ENCODE measurements at regions not wholly inside any gene's neighbourhood (a gene's known extent, or its start where the extent isn't known, plus 50 kb on each side); places are given as distances from the start of the nearest gene placed in this dataset.
A peak's percentile ranks its signal among the peaks of the same experiment; 100 is the strongest.

DNA sequence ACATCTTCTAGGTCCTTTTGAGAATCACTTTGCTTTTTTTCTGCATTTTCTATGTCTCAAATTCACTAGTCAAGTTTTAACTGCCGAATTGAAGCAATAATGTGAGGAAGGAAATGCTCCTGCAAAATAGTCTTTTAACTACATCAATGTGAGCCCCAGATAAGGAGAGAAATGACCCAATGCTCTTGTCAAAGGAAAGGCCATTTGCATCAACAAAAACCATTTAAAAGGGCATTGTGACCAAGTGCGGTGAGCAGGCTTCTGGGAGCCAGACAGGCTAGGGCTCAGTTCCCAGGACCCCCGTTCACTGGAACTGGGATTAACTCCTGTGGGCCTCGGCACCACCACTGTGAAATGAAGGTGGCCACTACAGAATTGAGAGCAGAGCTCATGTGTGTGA, 127.9 kb upstream of the EEPD1 start:
- no peaks in the 10 kb centered on the region for H3K27me3 ChIP-seq
- no peak for DNase-seq
- H3K36me3 ChIP-seq: no peaks in the 10 kb centered on the region
- H3K4me3 ChIP-seq: no peak overlapping the region
- intact Hi-C loops (cut with DNase I): no loop called here
- no peaks in the 10 kb centered on the region for H3K9me3 ChIP-seq
- no peaks in the 10 kb centered on the region for H3K4me1 ChIP-seq
- WGBS (ENCODE audit: insufficient coverage, low coverage, low lambda C conversion rate, missing lambda C conversion rate): 49% methylated on average over 4 of the region's 4 CpGs
- no peak overlapping the region for H3K27ac ChIP-seq
- no peak for TF ChIP-seq POLR2A (IDR thresholded peaks at IDR 0.05)
- ATAC-seq: no peak

DNA sequence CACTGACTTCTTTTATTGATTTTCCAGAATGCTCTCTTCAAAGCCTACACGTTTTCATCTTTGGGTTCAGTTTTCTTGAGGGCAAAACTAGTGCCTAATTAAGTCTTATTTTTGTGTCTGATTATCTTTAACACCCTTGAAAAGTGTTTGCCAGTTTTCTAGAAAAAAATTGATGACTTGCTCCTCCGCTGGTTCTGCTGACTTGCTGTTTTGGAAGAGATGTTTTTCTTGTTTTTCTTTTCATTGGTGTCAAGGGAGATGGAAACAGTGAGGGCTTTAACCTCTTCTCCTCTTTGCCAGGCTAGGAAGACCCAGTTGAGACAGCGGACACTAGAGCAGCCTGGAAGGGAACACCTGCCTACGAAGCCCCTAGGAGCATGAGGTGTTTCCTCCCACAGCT, 123.7 kb upstream of the EEPD1 start:
- ATAC-seq (no peak), DNase-seq (no peak)
- Histone ChIP-seq H3K9me3 (no peaks in the 10 kb centered on the region), H3K27me3 (no peaks in the 10 kb centered on the region), H3K4me3 (no peak overlapping the region), H3K4me1 (no peaks in the 10 kb centered on the region), H3K36me3 (no peaks in the 10 kb centered on the region), H3K27ac (no peak overlapping the region)
- TF ChIP-seq, protein P1, sequence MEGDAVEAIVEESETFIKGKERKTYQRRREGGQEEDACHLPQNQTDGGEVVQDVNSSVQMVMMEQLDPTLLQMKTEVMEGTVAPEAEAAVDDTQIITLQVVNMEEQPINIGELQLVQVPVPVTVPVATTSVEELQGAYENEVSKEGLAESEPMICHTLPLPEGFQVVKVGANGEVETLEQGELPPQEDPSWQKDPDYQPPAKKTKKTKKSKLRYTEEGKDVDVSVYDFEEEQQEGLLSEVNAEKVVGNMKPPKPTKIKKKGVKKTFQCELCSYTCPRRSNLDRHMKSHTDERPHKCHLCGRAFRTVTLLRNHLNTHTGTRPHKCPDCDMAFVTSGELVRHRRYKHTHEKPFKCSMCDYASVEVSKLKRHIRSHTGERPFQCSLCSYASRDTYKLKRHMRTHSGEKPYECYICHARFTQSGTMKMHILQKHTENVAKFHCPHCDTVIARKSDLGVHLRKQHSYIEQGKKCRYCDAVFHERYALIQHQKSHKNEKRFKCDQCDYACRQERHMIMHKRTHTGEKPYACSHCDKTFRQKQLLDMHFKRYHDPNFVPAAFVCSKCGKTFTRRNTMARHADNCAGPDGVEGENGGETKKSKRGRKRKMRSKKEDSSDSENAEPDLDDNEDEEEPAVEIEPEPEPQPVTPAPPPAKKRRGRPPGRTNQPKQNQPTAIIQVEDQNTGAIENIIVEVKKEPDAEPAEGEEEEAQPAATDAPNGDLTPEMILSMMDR (IDR thresholded peaks at IDR 0.05): no peak
- TF ChIP-seq POLR2A (IDR thresholded peaks at IDR 0.05): no peak
- intact Hi-C loops (cut with DNase I): no loop called here
- WGBS (ENCODE audit: insufficient coverage, low coverage, low lambda C conversion rate, missing lambda C conversion rate): 49% methylated on average over 4 of the region's 4 CpGs

DNA sequence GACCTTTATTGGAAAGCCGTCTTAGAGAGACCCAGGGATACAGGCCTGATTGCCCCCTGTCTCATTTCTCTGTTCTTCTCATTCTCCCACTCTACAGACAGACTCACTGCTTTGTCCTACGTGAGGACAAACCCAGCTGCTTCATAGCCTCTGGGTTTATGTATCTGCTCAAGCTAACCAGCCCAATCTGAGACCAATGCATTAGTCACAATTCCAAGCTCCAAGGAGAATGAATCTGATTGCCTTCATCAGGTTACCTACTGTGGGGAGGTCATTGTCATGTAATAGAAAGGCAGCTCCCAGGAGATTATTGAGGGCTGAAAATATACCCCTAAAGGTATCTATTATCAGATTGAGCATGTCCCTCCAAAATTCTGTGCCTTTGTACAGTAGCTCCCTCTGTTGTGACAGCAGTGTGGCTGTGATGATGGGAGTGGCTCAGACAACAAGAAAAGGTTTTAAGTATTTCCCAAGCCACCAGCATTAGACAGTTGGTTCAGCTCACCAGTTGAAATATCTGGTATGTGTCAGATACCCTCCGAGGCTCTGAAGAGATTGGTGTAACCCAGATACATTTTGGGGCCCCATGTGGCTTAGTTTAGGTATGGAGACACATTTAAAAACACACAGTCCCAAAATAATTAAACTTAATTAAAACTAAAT, 123.1 kb upstream of the EEPD1 start:
- Histone ChIP-seq H3K4me3 (no peak overlapping the region), H3K27ac (no peak overlapping the region), H3K4me1 (no peaks in the 10 kb centered on the region), H3K36me3 (no peaks in the 10 kb centered on the region), H3K27me3 (no peaks in the 10 kb centered on the region), H3K9me3 (no peaks in the 10 kb centered on the region)
- intact Hi-C loops (cut with DNase I): no loop called here
- TF ChIP-seq, protein P1 (IDR thresholded peaks at IDR 0.05): no peak
- TF ChIP-seq POLR2A (IDR thresholded peaks at IDR 0.05): no peak
- DNase-seq (no peak), ATAC-seq (no peak)
- WGBS (ENCODE audit: insufficient coverage, low coverage, low lambda C conversion rate, missing lambda C conversion rate): 85% methylated on average over 3 of the region's 3 CpGs

DNA sequence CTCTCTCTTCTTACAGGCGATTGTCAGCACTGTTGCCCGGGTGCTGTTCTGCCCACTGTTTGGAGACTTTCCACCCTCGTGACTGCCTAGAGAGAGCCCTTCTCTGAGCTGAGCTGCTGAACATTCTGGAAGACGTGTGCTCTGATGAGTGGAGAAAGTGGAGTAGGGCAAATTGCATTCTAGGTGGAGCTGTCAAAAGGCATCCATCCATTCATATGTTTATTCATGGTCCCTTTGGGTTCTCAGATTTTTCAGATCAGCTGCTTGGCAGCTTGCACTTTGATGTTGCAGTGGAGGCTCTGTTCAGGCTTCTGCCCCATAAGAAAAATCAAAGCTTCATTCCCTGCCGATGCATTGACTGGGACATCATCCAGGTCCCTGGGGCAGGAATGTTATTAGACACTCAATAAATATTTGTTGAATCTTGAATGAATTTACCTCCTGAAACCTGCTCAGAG, 120.7 kb upstream of the EEPD1 start:
- Histone ChIP-seq H3K27ac (no peak overlapping the region), H3K9me3 (no peaks in the 10 kb centered on the region), H3K4me1 (peaks cover 0 to 6% (median 0%) of the 10 kb centered on the region in 4 donors), H3K36me3 (no peaks in the 10 kb centered on the region), H3K4me3 (no peak overlapping the region), H3K27me3 (no peaks in the 10 kb centered on the region)
- intact Hi-C loops (cut with DNase I): no loop called here
- TF ChIP-seq, protein P1 (IDR thresholded peaks at IDR 0.05): no peak
- no peak for TF ChIP-seq POLR2A (IDR thresholded peaks at IDR 0.05)
- WGBS (ENCODE audit: insufficient coverage, low coverage, low lambda C conversion rate, missing lambda C conversion rate): 63% methylated on average over 5 of the region's 5 CpGs
- peak in 1 of 4 donors; percentile 24 for ATAC-seq
- no peak for DNase-seq

DNA sequence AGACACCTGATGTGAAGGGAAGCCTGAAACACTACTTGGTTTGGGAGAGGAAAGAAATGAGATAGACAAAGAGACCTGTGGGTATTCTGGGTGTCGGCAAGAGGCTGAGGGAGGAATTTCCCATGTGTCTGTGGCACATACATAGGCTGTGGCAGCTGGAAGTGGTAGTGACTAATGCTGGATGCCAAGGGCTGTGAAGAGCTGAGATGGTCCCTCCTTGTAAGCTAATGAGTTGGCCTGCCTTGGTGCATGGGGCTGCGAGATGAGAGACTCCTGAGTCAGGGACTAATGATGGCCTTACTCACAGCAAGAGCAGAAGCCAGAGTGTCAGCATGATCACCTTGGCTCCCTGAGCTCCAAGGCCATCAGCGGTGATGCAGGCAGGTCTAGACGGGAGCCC, 119.0 kb upstream of the EEPD1 start:
- H3K4me3 ChIP-seq: no peak overlapping the region
- H3K9me3 ChIP-seq: no peaks in the 10 kb centered on the region
- TF ChIP-seq, protein P1 (IDR thresholded peaks at IDR 0.05): no peak
- TF ChIP-seq POLR2A (IDR thresholded peaks at IDR 0.05): no peak
- H3K27me3 ChIP-seq: no peaks in the 10 kb centered on the region
- no peak for DNase-seq
- WGBS (ENCODE audit: insufficient coverage, low coverage, low lambda C conversion rate, missing lambda C conversion rate): 100% methylated on average over 1 of the region's 4 CpGs
- intact Hi-C loops (cut with DNase I): no loop called here
- H3K4me1 ChIP-seq: peaks cover 0 to 16% (median 0%) of the 10 kb centered on the region in 4 donors
- H3K36me3 ChIP-seq: no peaks in the 10 kb centered on the region
- no peak for ATAC-seq
- no peak overlapping the region for H3K27ac ChIP-seq
